GM23338 (cell line): ENCODE measurements at regions not wholly inside any gene's neighbourhood (a gene's known extent, or its start where the extent isn't known, plus 50 kb on each side); places are given as distances from the start of the nearest gene placed in this dataset.

Experiments used
- CREB1 ChIP-seq: fragments of 250-450 bp; sonication (Bioruptor Pico); IDR thresholded peaks from 2 replicates; pipeline ENCODE4 v1.5.0; 2020; ENCODE audit warnings: low read depth, mild to moderate bottlenecking, moderate library complexity
- ETS1 ChIP-seq: IDR thresholded peaks from 2 replicates; pipeline ENCODE4 v1.6.1; 2016; ENCODE audit warnings: antibody characterized with exemption
- EZH2 ChIP-seq: fragments of 200-600 bp; sonication (generic); IDR thresholded peaks from one replicate; pipeline ENCODE4 v1.8.0; 2017; ENCODE audit warnings: antibody characterized with exemption, mild to moderate bottlenecking, low read depth; ENCODE audit not compliant: unreplicated experiment
- EZH2phosphoT487 ChIP-seq: fragments of 200-600 bp; sonication (generic); IDR thresholded peaks from one replicate; pipeline ENCODE4 v1.8.1; 2018; ENCODE audit warnings: antibody characterized with exemption; ENCODE audit not compliant: unreplicated experiment
- JUNB ChIP-seq: IDR thresholded peaks from one replicate; pipeline ENCODE4 v1.6.1; 2016; ENCODE audit warnings: antibody characterized with exemption; ENCODE audit not compliant: unreplicated experiment
- NANOG ChIP-seq: IDR thresholded peaks from 2 replicates; pipeline ENCODE4 v1.6.1; 2016; ENCODE audit warnings: antibody characterized with exemption, borderline replicate concordance
- POLR2AphosphoS5 ChIP-seq: IDR thresholded peaks from 2 replicates; pipeline ENCODE4 v1.6.1; 2016; ENCODE audit warnings: antibody characterized with exemption, low read depth
- STAT1 ChIP-seq: IDR thresholded peaks from one replicate; pipeline ENCODE4 v1.6.1; 2016; ENCODE audit warnings: antibody characterized with exemption; ENCODE audit not compliant: unreplicated experiment
- ZNF114 ChIP-seq: fragments of 250-450 bp; sonication (Bioruptor Pico); IDR thresholded peaks from 2 replicates; pipeline ENCODE4 v1.5.0; 2020; ENCODE audit warnings: mild to moderate bottlenecking, moderate library complexity
- ZNF331 ChIP-seq: fragments of 250-450 bp; sonication (Bioruptor Pico); IDR thresholded peaks from 2 replicates; pipeline ENCODE4 v1.5.0; 2020; ENCODE audit warnings: low read depth, mild to moderate bottlenecking, moderate library complexity
- TF ChIP-seq, protein P1 (sequence below), 2 experiments: fragments of 200-600 bp in 1 of 2; sonication (generic) in 1 of 2; conservative IDR thresholded peaks; 2 replicates each; pipeline versions ENCODE4 v1.5.1 to v1.6.1; 2016 to 2017; ENCODE audit warnings: antibody characterized with exemption in 2 of 2, low read depth in 2 of 2, mild to moderate bottlenecking in 2 of 2, moderate library complexity in 1 of 2
- TF ChIP-seq, protein P2 (sequence below): IDR thresholded peaks from one replicate; pipeline ENCODE4 v1.6.1; 2018; ENCODE audit warnings: antibody characterized with exemption; ENCODE audit not compliant: unreplicated experiment
- TF ChIP-seq, protein P3 (sequence below): fragments of 250-450 bp; sonication (Bioruptor Pico); IDR thresholded peaks from 2 replicates; pipeline ENCODE4 v1.5.0; 2020; ENCODE audit warnings: mild to moderate bottlenecking, moderate library complexity

GRCh38 chr17:83019376-83019775 lies 60.0 kb upstream of the METRNL start:
- TF ChIP-seq, protein P1, sequence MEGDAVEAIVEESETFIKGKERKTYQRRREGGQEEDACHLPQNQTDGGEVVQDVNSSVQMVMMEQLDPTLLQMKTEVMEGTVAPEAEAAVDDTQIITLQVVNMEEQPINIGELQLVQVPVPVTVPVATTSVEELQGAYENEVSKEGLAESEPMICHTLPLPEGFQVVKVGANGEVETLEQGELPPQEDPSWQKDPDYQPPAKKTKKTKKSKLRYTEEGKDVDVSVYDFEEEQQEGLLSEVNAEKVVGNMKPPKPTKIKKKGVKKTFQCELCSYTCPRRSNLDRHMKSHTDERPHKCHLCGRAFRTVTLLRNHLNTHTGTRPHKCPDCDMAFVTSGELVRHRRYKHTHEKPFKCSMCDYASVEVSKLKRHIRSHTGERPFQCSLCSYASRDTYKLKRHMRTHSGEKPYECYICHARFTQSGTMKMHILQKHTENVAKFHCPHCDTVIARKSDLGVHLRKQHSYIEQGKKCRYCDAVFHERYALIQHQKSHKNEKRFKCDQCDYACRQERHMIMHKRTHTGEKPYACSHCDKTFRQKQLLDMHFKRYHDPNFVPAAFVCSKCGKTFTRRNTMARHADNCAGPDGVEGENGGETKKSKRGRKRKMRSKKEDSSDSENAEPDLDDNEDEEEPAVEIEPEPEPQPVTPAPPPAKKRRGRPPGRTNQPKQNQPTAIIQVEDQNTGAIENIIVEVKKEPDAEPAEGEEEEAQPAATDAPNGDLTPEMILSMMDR (conservative IDR thresholded peaks at IDR 0.05; ENCODE audit: low read depth in 2 of 2), result no peak
- TF ChIP-seq, protein P2, sequence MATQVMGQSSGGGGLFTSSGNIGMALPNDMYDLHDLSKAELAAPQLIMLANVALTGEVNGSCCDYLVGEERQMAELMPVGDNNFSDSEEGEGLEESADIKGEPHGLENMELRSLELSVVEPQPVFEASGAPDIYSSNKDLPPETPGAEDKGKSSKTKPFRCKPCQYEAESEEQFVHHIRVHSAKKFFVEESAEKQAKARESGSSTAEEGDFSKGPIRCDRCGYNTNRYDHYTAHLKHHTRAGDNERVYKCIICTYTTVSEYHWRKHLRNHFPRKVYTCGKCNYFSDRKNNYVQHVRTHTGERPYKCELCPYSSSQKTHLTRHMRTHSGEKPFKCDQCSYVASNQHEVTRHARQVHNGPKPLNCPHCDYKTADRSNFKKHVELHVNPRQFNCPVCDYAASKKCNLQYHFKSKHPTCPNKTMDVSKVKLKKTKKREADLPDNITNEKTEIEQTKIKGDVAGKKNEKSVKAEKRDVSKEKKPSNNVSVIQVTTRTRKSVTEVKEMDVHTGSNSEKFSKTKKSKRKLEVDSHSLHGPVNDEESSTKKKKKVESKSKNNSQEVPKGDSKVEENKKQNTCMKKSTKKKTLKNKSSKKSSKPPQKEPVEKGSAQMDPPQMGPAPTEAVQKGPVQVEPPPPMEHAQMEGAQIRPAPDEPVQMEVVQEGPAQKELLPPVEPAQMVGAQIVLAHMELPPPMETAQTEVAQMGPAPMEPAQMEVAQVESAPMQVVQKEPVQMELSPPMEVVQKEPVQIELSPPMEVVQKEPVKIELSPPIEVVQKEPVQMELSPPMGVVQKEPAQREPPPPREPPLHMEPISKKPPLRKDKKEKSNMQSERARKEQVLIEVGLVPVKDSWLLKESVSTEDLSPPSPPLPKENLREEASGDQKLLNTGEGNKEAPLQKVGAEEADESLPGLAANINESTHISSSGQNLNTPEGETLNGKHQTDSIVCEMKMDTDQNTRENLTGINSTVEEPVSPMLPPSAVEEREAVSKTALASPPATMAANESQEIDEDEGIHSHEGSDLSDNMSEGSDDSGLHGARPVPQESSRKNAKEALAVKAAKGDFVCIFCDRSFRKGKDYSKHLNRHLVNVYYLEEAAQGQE, result no peak
- TF ChIP-seq EZH2 (no peak), NANOG (no peak), JUNB (no peak), POLR2AphosphoS5 (no peak), EZH2phosphoT487 (no peak), CREB1 (CRISPR knock-in tag) (no peak), ETS1 (no peak), ZNF114 (CRISPR knock-in tag) (no peak), ZNF331 (CRISPR knock-in tag) (no peak), STAT1 (no peak)
- TF ChIP-seq, protein P3, sequence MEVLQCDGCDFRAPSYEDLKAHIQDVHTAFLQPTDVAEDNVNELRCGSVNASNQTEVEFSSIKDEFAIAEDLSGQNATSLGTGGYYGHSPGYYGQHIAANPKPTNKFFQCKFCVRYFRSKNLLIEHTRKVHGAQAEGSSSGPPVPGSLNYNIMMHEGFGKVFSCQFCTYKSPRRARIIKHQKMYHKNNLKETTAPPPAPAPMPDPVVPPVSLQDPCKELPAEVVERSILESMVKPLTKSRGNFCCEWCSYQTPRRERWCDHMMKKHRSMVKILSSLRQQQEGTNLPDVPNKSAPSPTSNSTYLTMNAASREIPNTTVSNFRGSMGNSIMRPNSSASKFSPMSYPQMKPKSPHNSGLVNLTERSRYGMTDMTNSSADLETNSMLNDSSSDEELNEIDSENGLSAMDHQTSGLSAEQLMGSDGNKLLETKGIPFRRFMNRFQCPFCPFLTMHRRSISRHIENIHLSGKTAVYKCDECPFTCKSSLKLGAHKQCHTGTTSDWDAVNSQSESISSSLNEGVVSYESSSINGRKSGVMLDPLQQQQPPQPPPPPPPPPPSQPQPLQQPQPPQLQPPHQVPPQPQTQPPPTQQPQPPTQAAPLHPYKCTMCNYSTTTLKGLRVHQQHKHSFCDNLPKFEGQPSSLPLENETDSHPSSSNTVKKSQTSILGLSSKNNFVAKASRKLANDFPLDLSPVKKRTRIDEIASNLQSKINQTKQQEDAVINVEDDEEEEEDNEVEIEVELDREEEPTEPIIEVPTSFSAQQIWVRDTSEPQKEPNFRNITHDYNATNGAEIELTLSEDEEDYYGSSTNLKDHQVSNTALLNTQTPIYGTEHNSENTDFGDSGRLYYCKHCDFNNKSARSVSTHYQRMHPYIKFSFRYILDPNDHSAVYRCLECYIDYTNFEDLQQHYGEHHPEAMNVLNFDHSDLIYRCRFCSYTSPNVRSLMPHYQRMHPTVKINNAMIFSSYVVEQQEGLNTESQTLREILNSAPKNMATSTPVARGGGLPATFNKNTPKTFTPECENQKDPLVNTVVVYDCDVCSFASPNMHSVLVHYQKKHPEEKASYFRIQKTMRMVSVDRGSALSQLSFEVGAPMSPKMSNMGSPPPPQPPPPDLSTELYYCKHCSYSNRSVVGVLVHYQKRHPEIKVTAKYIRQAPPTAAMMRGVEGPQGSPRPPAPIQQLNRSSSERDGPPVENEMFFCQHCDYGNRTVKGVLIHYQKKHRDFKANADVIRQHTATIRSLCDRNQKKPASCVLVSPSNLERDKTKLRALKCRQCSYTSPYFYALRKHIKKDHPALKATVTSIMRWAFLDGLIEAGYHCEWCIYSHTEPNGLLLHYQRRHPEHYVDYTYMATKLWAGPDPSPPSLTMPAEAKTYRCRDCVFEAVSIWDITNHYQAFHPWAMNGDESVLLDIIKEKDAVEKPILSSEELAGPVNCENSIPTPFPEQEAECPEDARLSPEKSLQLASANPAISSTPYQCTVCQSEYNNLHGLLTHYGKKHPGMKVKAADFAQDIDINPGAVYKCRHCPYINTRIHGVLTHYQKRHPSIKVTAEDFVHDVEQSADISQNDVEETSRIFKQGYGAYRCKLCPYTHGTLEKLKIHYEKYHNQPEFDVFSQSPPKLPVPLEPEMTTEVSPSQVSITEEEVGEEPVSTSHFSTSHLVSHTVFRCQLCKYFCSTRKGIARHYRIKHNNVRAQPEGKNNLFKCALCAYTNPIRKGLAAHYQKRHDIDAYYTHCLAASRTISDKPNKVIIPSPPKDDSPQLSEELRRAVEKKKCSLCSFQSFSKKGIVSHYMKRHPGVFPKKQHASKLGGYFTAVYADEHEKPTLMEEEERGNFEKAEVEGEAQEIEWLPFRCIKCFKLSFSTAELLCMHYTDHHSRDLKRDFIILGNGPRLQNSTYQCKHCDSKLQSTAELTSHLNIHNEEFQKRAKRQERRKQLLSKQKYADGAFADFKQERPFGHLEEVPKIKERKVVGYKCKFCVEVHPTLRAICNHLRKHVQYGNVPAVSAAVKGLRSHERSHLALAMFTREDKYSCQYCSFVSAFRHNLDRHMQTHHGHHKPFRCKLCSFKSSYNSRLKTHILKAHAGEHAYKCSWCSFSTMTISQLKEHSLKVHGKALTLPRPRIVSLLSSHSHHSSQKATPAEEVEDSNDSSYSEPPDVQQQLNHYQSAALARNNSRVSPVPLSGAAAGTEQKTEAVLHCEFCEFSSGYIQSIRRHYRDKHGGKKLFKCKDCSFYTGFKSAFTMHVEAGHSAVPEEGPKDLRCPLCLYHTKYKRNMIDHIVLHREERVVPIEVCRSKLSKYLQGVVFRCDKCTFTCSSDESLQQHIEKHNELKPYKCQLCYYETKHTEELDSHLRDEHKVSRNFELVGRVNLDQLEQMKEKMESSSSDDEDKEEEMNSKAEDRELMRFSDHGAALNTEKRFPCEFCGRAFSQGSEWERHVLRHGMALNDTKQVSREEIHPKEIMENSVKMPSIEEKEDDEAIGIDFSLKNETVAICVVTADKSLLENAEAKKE (CRISPR knock-in tag), result no peak
